Astrocyte (in vitro differentiated cells and primary cell): ENCODE measurements at regions not wholly inside any gene's neighbourhood (a gene's known extent, or its start where the extent isn't known, plus 50 kb on each side); places are given as distances from the start of the nearest gene placed in this dataset.

Source experiments
- EZH2 ChIP-seq: IDR thresholded peaks from 2 replicates; pipeline ENCODE4 v1.6.1; 2012; ENCODE audit warnings: mild to moderate bottlenecking, low read length, inconsistent platforms; ENCODE audit not compliant: insufficient read depth
- TF ChIP-seq, protein P1 (sequence below): IDR thresholded peaks from 2 replicates; pipeline ENCODE4 v1.5.1; 2011; ENCODE audit warnings: low read depth, mild to moderate bottlenecking, inconsistent platforms, low read length, moderate library complexity; ENCODE audit not compliant: insufficient read depth

- TF ChIP-seq, protein P1, sequence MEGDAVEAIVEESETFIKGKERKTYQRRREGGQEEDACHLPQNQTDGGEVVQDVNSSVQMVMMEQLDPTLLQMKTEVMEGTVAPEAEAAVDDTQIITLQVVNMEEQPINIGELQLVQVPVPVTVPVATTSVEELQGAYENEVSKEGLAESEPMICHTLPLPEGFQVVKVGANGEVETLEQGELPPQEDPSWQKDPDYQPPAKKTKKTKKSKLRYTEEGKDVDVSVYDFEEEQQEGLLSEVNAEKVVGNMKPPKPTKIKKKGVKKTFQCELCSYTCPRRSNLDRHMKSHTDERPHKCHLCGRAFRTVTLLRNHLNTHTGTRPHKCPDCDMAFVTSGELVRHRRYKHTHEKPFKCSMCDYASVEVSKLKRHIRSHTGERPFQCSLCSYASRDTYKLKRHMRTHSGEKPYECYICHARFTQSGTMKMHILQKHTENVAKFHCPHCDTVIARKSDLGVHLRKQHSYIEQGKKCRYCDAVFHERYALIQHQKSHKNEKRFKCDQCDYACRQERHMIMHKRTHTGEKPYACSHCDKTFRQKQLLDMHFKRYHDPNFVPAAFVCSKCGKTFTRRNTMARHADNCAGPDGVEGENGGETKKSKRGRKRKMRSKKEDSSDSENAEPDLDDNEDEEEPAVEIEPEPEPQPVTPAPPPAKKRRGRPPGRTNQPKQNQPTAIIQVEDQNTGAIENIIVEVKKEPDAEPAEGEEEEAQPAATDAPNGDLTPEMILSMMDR: no peak
- no peak for TF ChIP-seq EZH2
Measured at GRCh38 chr7:113996405-113996804, 77.6 kb upstream of the PPP1R3A start.
